ENCODE measurements at regions not wholly inside any gene's neighbourhood (a gene's known extent, or its start where the extent isn't known, plus 50 kb on each side); places are given as distances from the start of the nearest gene placed in this dataset.
A peak's percentile ranks its signal among the peaks of the same experiment; 100 is the strongest.

DNA sequence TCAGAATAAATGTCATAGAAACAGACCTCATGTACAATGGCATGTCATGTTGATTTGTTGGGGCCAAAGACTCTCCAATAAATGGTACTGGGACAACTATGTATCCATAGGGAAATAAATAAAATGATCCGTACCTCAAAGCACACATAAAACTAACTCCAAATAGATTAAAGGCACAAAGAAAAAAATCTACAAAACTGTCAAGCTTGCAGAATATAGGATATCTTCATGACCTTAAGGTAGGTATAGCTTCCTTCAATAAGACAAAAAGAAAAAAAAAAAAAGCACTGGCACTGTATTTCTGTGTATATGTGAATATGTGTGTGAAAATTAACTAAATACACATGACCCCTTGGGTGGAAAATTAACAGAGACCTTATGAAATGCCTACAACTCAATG, 101.9 kb downstream of the DIRAS2 start:
- DNase-seq (ENCODE audit: low read depth in 4 of 6, low spot score in 6 of 6): no peak
- no peaks in the 10 kb centered on the region for H3K27me3 ChIP-seq (ENCODE audit: control insufficient read depth, insufficient read depth, low read length)
- no peak overlapping the region for H3K4me3 ChIP-seq (ENCODE audit: low read depth, low read length)
- H3K36me3 ChIP-seq (ENCODE audit: control insufficient read depth, insufficient read depth, low read length): no peaks in the 10 kb centered on the region
- no peak overlapping the region for H3K27ac ChIP-seq (ENCODE audit: low read depth, low read length)
- WGBS (ENCODE audit: insufficient coverage): no CpG with 5 or more reads among the region's 1 CpG
- H3K4me1 ChIP-seq (ENCODE audit: control insufficient read depth, insufficient read depth, low read length): no peaks in the 10 kb centered on the region
- no peaks in the 10 kb centered on the region for H3K9me3 ChIP-seq (ENCODE audit: control insufficient read depth, insufficient read depth, low read length)

DNA sequence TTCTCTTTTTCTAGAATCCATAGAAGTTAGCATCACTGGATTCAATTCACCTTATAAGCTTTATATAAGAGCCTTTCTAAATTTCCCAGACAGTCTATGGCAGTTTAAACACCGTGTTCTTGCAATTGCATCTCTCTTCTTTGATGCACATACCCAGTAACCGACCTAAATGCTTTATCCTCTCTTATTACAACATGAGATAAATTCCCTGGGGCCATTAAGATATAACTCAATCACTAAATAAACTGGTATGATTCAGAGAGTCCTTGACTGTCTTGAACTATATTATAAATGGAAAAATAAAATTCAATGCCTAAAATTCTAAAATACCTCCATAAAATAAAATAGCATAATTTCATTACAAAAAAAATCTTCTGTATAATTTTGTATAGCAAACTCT, 98.1 kb downstream of the DIRAS2 start:
- Histone ChIP-seq H3K27me3 (ENCODE audit: control insufficient read depth, insufficient read depth, low read length) (no peaks in the 10 kb centered on the region), H3K27ac (ENCODE audit: low read depth, low read length) (no peak overlapping the region), H3K4me3 (ENCODE audit: low read depth, low read length) (no peak overlapping the region), H3K4me1 (ENCODE audit: control insufficient read depth, insufficient read depth, low read length) (no peaks in the 10 kb centered on the region), H3K9me3 (ENCODE audit: control insufficient read depth, insufficient read depth, low read length) (peaks cover 2% of the 10 kb centered on the region), H3K36me3 (ENCODE audit: control insufficient read depth, insufficient read depth, low read length) (no peaks in the 10 kb centered on the region)
- WGBS (ENCODE audit: insufficient coverage): 100% methylated on average over 1 of the region's 2 CpGs
- no peak for DNase-seq (ENCODE audit: low read depth in 4 of 6, low spot score in 6 of 6)

- no peak overlapping the region for H3K27ac ChIP-seq (ENCODE audit: low read depth, low read length)
- WGBS (ENCODE audit: insufficient coverage): 10% methylated on average over 4 of the region's 7 CpGs
- no peaks in the 10 kb centered on the region for H3K27me3 ChIP-seq (ENCODE audit: control insufficient read depth, insufficient read depth, low read length)
- no peaks in the 10 kb centered on the region for H3K36me3 ChIP-seq (ENCODE audit: control insufficient read depth, insufficient read depth, low read length)
- DNase-seq (ENCODE audit: low read depth in 4 of 6, low spot score in 6 of 6): peak; percentile 29 to 94 (median 51)
- no peaks in the 10 kb centered on the region for H3K4me1 ChIP-seq (ENCODE audit: control insufficient read depth, insufficient read depth, low read length)
- H3K4me3 ChIP-seq (ENCODE audit: low read depth, low read length): no peak overlapping the region
- peaks cover 2% of the 10 kb centered on the region for H3K9me3 ChIP-seq (ENCODE audit: control insufficient read depth, insufficient read depth, low read length)
Observed at GRCh38 chr9:90546200-90546599, 96.4 kb downstream of the DIRAS2 start.

GRCh38 chr9:90547896-90548295, 94.7 kb downstream of the DIRAS2 start:
- H3K27me3 ChIP-seq (ENCODE audit: control insufficient read depth, insufficient read depth, low read length): no peaks in the 10 kb centered on the region
- H3K27ac ChIP-seq (ENCODE audit: low read depth, low read length): no peak overlapping the region
- no peaks in the 10 kb centered on the region for H3K4me1 ChIP-seq (ENCODE audit: control insufficient read depth, insufficient read depth, low read length)
- no CpG with 5 or more reads among the region's 2 CpGs for WGBS (ENCODE audit: insufficient coverage)
- no peak for DNase-seq (ENCODE audit: low read depth in 4 of 6, low spot score in 6 of 6)
- no peaks in the 10 kb centered on the region for H3K36me3 ChIP-seq (ENCODE audit: control insufficient read depth, insufficient read depth, low read length)
- H3K9me3 ChIP-seq (ENCODE audit: control insufficient read depth, insufficient read depth, low read length): peaks cover 2% of the 10 kb centered on the region
- H3K4me3 ChIP-seq (ENCODE audit: low read depth, low read length): no peak overlapping the region

DNA sequence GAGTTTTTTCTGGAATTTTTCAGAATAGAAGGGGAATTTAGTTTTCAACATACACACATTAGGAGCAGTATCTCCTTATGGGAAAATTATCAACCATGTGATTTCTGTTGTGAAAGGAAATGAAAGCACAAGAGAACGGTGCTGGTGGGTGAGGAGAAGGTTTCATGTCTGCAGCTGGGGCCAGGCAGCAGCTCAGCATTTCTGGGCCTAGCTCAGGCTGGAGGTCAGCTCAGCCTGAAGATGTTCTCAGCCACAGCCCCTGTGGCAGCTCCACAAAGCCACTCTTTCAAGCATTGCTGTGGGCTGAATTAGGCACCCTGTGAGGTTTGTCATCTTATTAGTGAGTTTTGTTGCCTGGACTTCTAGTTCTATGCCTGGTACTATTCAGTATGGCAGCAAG, 90.3 kb downstream of the DIRAS2 start:
- H3K4me1 ChIP-seq (ENCODE audit: control insufficient read depth, insufficient read depth, low read length): no peaks in the 10 kb centered on the region
- H3K27me3 ChIP-seq (ENCODE audit: control insufficient read depth, insufficient read depth, low read length): no peaks in the 10 kb centered on the region

GRCh38 chr9:90555351-90556057, 87.1 kb downstream of the DIRAS2 start:
- Histone ChIP-seq H3K36me3 (ENCODE audit: control insufficient read depth, insufficient read depth, low read length) (no peaks in the 10 kb centered on the region), H3K27ac (ENCODE audit: low read depth, low read length) (no peak overlapping the region), H3K9me3 (ENCODE audit: control insufficient read depth, insufficient read depth, low read length) (no peaks in the 10 kb centered on the region), H3K27me3 (ENCODE audit: control insufficient read depth, insufficient read depth, low read length) (no peaks in the 10 kb centered on the region), H3K4me1 (ENCODE audit: control insufficient read depth, insufficient read depth, low read length) (no peaks in the 10 kb centered on the region), H3K4me3 (ENCODE audit: low read depth, low read length) (no peak overlapping the region)
- peak in 1 of 6 donors; percentile 30 for DNase-seq (ENCODE audit: low read depth in 4 of 6, low spot score in 6 of 6)
- 74% methylated on average over 4 of the region's 7 CpGs for WGBS (ENCODE audit: insufficient coverage)

More for the DNA sequence above, 90.3 kb downstream of the DIRAS2 start:
- Histone ChIP-seq H3K9me3 (ENCODE audit: control insufficient read depth, insufficient read depth, low read length) (peaks cover 2% of the 10 kb centered on the region), H3K4me3 (ENCODE audit: low read depth, low read length) (no peak overlapping the region), H3K27ac (ENCODE audit: low read depth, low read length) (no peak overlapping the region), H3K36me3 (ENCODE audit: control insufficient read depth, insufficient read depth, low read length) (no peaks in the 10 kb centered on the region)
- no peak for DNase-seq (ENCODE audit: low read depth in 4 of 6, low spot score in 6 of 6)
- WGBS (ENCODE audit: insufficient coverage): 75% methylated on average over 1 of the region's 1 CpG

DNA sequence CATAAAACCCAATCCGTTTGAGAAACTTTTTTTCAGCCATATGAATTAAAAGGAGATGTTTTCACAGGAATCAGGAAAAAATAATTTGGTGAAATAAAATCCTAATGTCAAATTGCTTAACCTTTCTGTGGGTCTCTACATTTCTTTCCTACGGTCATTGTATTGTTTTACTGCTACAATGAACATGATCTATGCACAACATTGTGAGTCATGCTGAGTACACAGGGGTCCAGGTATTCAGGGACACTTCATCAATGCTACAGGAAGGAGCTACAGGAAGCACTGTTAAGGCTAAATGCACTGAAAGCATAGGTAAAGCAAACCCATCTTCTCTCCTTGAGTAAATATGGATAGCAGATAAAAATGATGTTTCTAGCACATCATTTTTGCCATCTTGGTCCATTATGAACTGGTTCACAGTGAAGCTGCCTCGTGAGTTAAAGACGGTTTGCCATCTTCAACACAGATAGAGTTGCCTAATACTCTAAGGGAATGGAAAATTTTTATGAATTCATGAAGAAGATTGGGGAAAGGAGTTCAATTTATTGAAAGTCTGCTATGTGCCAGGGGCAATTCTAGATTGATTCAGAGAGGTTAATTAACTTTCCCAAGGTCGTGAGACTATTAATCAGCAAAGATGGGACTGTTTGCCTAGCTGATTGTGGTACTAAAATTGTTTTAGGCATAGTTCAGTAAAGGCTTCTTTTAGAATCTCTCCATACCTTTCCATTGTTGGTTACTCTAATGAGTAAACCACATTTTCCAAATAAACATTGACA, 85.5 kb downstream of the DIRAS2 start:
- Histone ChIP-seq H3K4me3 (ENCODE audit: low read depth, low read length) (no peak overlapping the region), H3K4me1 (ENCODE audit: control insufficient read depth, insufficient read depth, low read length) (no peaks in the 10 kb centered on the region), H3K9me3 (ENCODE audit: control insufficient read depth, insufficient read depth, low read length) (no peaks in the 10 kb centered on the region), H3K27ac (ENCODE audit: low read depth, low read length) (no peak overlapping the region), H3K27me3 (ENCODE audit: control insufficient read depth, insufficient read depth, low read length) (no peaks in the 10 kb centered on the region), H3K36me3 (ENCODE audit: control insufficient read depth, insufficient read depth, low read length) (no peaks in the 10 kb centered on the region)
- DNase-seq (ENCODE audit: low read depth in 4 of 6, low spot score in 6 of 6): no peak
- no CpG with 5 or more reads among the region's 5 CpGs for WGBS (ENCODE audit: insufficient coverage)

GRCh38 chr9:90559075-90560073, 83.2 kb downstream of the DIRAS2 start:
- Histone ChIP-seq H3K36me3 (ENCODE audit: control insufficient read depth, insufficient read depth, low read length) (no peaks in the 10 kb centered on the region), H3K4me1 (ENCODE audit: control insufficient read depth, insufficient read depth, low read length) (no peaks in the 10 kb centered on the region), H3K27ac (ENCODE audit: low read depth, low read length) (no peak overlapping the region), H3K9me3 (ENCODE audit: control insufficient read depth, insufficient read depth, low read length) (no peaks in the 10 kb centered on the region), H3K27me3 (ENCODE audit: control insufficient read depth, insufficient read depth, low read length) (no peaks in the 10 kb centered on the region), H3K4me3 (ENCODE audit: low read depth, low read length) (no peak overlapping the region)
- WGBS (ENCODE audit: insufficient coverage): 87% methylated on average over 8 of the region's 9 CpGs
- peak in 1 of 6 donors; percentile 6 for DNase-seq (ENCODE audit: low read depth in 4 of 6, low spot score in 6 of 6)
